ENCODE measurements at regions not wholly inside any gene's neighbourhood (a gene's known extent, or its start where the extent isn't known, plus 50 kb on each side); places are given as distances from the start of the nearest gene placed in this dataset.
"Not testable (repeated sequence)": the region's sequence is repeated elsewhere in the genome, so short reads cannot be mapped to it uniquely, and the experiment has no call there.

DNA sequence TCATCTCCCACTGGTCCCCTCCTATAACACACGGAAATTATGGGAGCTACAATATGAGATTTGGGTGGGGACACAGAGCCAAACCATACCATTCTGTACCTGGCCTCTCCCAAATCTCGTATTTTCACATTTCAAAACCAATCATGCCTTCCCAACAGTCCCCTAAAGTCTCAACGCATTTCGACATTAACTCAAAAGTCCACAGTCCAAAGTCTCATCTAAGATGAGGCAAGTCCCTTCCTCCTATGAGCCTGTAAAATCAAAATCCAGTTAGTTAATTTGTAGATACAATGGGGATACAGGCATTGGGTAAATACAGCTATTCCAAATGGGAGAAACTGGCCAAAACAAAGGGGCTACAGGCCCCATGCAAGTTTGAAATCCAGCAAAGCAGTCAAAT lies 441.9 kb downstream of the SH2D1A start:
- not testable (repeated sequence) for H3K9ac ChIP-seq (ENCODE audit: low read length); DNase-seq (ENCODE audit: low read depth); H3K27me3 ChIP-seq (replicated peaks; ENCODE audit: control insufficient read depth, insufficient read depth, low read length); H3K4me1 ChIP-seq (ENCODE audit: control insufficient read depth, insufficient read depth, low read length); H3K36me3 ChIP-seq (ENCODE audit: control insufficient read depth, insufficient read depth, low read length, severe bottlenecking); H3K9me3 ChIP-seq (ENCODE audit: control insufficient read depth, low read length); H3K4me3 ChIP-seq (ENCODE audit: low read length)

DNA sequence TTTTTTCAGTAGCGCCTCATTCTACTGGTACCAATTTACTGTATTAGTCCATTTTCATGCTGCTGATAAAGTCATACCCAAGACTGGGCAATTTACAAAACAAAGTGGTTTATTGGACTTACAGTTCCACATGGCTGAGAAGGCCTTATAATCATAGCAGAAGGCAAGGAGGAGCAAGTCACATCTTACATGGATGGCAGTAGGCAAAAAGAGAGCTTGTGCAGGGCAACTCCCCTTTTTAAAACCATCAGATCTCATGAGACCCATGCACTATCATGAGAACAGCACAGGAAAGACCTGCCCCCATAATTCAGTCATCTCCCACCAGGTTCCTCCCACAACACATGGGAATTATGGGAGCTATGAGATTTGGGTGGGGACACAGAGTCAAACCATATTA lies 443.5 kb downstream of the SH2D1A start:
- not testable (repeated sequence) for H3K9ac ChIP-seq (ENCODE audit: low read length); H3K27me3 ChIP-seq (replicated peaks; ENCODE audit: control insufficient read depth, insufficient read depth, low read length); H3K36me3 ChIP-seq (ENCODE audit: control insufficient read depth, insufficient read depth, low read length, severe bottlenecking); H3K4me3 ChIP-seq (ENCODE audit: low read length); H3K9me3 ChIP-seq (ENCODE audit: control insufficient read depth, low read length); H3K4me1 ChIP-seq (ENCODE audit: control insufficient read depth, insufficient read depth, low read length); DNase-seq (ENCODE audit: low read depth)

DNA sequence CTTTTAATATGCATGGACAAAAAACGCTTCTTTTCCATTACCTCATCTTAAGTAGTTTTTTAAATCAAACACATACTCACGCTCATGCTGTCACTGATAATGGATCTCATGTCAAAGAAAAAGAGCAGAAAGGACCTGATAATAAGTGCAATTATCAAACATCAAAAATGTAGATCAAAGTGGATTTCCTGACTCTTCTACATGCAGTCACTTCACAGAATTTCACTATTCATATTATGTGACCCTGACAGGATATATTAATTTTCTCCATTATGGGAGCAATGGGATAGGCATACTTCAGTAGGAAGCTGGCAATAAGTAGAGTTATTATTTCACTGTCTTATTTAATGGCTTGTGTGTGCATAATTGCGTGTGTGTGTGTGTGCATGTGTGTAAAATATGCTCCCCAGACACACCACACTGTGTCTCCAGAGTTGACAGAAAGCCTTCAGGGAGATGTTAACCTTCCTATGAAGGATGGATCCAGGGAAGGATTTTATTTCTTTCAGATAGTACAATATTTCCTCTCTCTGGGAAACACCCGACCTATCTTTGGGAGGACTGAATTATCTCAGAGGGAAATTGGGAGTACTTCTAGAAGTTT lies 445.2 kb downstream of the SH2D1A start:
- H3K27me3 ChIP-seq (replicated peaks; ENCODE audit: control insufficient read depth, insufficient read depth, low read length): no peaks in the 10 kb centered on the region
- no peaks in the 10 kb centered on the region for H3K4me1 ChIP-seq (ENCODE audit: control insufficient read depth, insufficient read depth, low read length)
- no peak overlapping the region for H3K4me3 ChIP-seq (ENCODE audit: low read length)
- no peak for DNase-seq (ENCODE audit: low read depth)
- no peaks in the 10 kb centered on the region for H3K36me3 ChIP-seq (ENCODE audit: control insufficient read depth, insufficient read depth, low read length, severe bottlenecking)
- H3K9ac ChIP-seq (ENCODE audit: low read length): no peak overlapping the region
- H3K9me3 ChIP-seq (ENCODE audit: control insufficient read depth, low read length): peaks cover 4% of the 10 kb centered on the region

DNA sequence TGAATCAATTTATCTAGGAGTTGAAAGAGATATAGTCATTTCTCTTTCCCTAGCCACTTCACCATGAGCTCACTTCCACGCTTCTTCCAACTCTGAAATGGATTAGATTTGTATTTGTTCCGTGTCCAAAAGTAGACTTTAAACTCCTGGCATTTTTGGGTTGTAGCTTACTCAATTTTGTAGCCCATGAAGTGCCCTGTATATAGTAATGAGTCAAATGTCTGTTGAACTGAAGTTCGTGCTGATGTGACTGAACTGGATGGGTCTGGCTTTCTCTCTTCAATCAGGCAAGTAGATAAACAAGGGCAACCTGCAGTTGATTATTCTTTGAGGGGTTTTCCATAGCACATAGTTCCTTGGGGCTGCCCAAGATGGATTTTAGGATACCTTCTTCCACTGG lies 450.6 kb downstream of the SH2D1A start:
- H3K4me1 ChIP-seq (ENCODE audit: control insufficient read depth, insufficient read depth, low read length): no peaks in the 10 kb centered on the region
- no peak overlapping the region for H3K9ac ChIP-seq (ENCODE audit: low read length)
- H3K36me3 ChIP-seq (ENCODE audit: control insufficient read depth, insufficient read depth, low read length, severe bottlenecking): no peaks in the 10 kb centered on the region
- no peak for DNase-seq (ENCODE audit: low read depth)
- H3K4me3 ChIP-seq (ENCODE audit: low read length): no peak overlapping the region
- H3K27me3 ChIP-seq (replicated peaks; ENCODE audit: control insufficient read depth, insufficient read depth, low read length): no peaks in the 10 kb centered on the region
- peaks cover 9% of the 10 kb centered on the region for H3K9me3 ChIP-seq (ENCODE audit: control insufficient read depth, low read length)

DNA sequence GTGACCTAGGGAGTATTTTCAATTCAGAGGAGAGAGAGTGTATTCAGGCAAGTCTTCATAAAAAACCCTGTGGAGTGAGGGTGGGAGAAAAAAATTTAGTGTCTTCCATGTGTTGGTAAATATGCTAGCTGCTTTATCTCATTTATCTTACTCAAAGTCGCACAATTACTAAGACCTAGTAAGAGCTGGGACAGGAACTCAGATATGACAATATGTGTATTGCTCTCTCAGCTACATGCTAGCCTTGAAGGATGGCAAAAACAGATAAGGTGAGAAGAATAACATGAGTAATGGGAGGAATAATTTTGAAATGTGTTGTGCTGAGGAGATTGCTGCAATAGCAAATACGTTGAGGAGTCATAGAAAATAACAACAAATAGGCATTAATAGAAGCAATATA lies 458.6 kb downstream of the SH2D1A start:
- H3K9ac ChIP-seq (ENCODE audit: low read length): no peak overlapping the region
- H3K36me3 ChIP-seq (ENCODE audit: control insufficient read depth, insufficient read depth, low read length, severe bottlenecking): no peaks in the 10 kb centered on the region
- H3K4me1 ChIP-seq (ENCODE audit: control insufficient read depth, insufficient read depth, low read length): no peaks in the 10 kb centered on the region
- H3K4me3 ChIP-seq (ENCODE audit: low read length): no peak overlapping the region
- H3K27me3 ChIP-seq (replicated peaks; ENCODE audit: control insufficient read depth, insufficient read depth, low read length): no peaks in the 10 kb centered on the region
- DNase-seq (ENCODE audit: low read depth): no peak
- H3K9me3 ChIP-seq (ENCODE audit: control insufficient read depth, low read length): peaks cover 14% of the 10 kb centered on the region

DNA sequence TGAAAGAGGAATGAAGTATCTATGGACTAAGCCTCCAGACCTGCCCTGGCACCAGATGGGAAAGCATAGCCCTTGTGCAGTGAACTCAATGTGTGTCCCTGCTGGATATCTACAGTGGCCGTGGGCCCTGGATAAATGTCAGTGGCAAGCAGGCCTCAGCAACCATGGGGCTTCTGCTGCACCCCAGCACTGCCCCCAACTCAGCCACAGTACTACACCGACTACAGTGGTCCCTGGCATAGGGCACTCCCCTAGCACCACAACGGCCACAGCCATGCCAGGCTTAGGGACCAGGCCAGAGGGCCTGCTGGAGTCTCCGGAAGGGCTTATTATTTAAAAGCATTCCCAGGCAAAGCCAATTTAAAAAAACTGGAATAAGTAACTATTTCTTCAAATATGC lies 459.1 kb downstream of the SH2D1A start:
- Histone ChIP-seq H3K27me3 (replicated peaks; ENCODE audit: control insufficient read depth, insufficient read depth, low read length) (no peaks in the 10 kb centered on the region), H3K9ac (ENCODE audit: low read length) (no peak overlapping the region), H3K4me1 (ENCODE audit: control insufficient read depth, insufficient read depth, low read length) (no peaks in the 10 kb centered on the region), H3K9me3 (ENCODE audit: control insufficient read depth, low read length) (peaks cover 13% of the 10 kb centered on the region), H3K36me3 (ENCODE audit: control insufficient read depth, insufficient read depth, low read length, severe bottlenecking) (no peaks in the 10 kb centered on the region), H3K4me3 (ENCODE audit: low read length) (no peak overlapping the region)
- DNase-seq (ENCODE audit: low read depth): no peak

DNA sequence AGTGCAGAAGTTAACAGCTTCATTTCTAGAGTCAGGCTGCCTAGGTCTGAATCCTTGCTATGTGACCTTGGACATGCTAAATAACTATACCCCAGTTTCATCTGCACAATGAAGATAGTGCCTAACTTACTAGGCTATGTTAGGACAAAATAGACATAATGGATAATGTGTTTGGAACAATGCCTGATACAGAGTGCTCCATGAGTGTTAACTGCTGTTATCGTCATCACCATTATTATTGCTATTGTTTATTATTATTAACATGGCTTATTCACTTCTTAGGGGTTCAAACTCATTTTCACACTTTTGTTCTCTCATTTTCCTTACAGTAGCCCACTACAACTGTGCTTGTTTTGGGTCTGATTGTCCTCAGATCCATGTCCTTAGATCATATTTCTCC lies 467.7 kb downstream of the SH2D1A start:
- H3K9me3 ChIP-seq (ENCODE audit: control insufficient read depth, low read length): peaks cover 2% of the 10 kb centered on the region
- no peak for DNase-seq (ENCODE audit: low read depth)
- H3K36me3 ChIP-seq (ENCODE audit: control insufficient read depth, insufficient read depth, low read length, severe bottlenecking): no peaks in the 10 kb centered on the region
- no peaks in the 10 kb centered on the region for H3K4me1 ChIP-seq (ENCODE audit: control insufficient read depth, insufficient read depth, low read length)
- H3K27me3 ChIP-seq (replicated peaks; ENCODE audit: control insufficient read depth, insufficient read depth, low read length): no peaks in the 10 kb centered on the region
- H3K9ac ChIP-seq (ENCODE audit: low read length): no peak overlapping the region
- H3K4me3 ChIP-seq (ENCODE audit: low read length): no peak overlapping the region

DNA sequence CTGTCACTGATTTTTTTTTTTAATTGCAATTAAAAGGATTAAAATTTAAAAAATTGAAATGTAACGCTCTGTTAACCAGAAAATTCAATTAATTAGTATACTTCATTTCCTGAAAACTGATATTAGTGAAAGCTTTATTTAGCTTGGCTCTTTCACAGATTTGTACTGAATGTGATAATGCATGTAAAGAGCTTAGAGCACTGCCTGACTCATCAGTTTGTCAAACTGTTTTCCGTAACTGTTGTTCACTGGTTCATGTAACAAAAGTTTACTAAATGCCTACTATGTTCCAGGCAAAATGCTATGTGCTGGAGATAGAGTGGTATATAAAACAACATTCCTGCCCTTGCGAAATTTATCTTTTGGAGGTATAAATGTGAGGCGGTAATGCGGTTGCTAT lies 471.7 kb downstream of the SH2D1A start:
- Histone ChIP-seq H3K27me3 (replicated peaks; ENCODE audit: control insufficient read depth, insufficient read depth, low read length) (no peaks in the 10 kb centered on the region), H3K4me3 (ENCODE audit: low read length) (no peak overlapping the region), H3K36me3 (ENCODE audit: control insufficient read depth, insufficient read depth, low read length, severe bottlenecking) (no peaks in the 10 kb centered on the region), H3K4me1 (ENCODE audit: control insufficient read depth, insufficient read depth, low read length) (no peaks in the 10 kb centered on the region), H3K9ac (ENCODE audit: low read length) (no peak overlapping the region), H3K9me3 (ENCODE audit: control insufficient read depth, low read length) (no peaks in the 10 kb centered on the region)
- DNase-seq (ENCODE audit: low read depth): no peak

DNA sequence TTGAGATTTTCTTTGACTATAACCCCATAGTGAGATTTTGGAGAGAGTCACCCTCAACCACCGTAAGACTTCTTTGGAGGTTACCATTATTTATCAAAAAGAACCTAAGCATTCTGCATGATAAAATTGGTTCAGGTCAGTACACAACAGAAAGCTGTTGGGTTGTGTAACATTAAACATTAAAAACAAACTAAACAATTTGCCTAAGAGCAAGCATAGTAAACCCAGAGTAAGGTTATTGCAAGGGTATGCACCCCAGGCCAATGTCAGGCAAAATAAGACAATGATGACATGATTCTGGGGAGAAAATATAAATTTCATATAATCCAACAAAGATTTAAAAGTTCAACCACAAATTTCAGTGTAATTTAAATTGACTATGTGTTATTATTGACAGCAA lies 472.4 kb downstream of the SH2D1A start:
- H3K4me1 ChIP-seq (ENCODE audit: control insufficient read depth, insufficient read depth, low read length): no peaks in the 10 kb centered on the region
- no peak for DNase-seq (ENCODE audit: low read depth)
- H3K27me3 ChIP-seq (replicated peaks; ENCODE audit: control insufficient read depth, insufficient read depth, low read length): no peaks in the 10 kb centered on the region
- H3K9ac ChIP-seq (ENCODE audit: low read length): no peak overlapping the region
- H3K4me3 ChIP-seq (ENCODE audit: low read length): no peak overlapping the region
- H3K9me3 ChIP-seq (ENCODE audit: control insufficient read depth, low read length): no peaks in the 10 kb centered on the region
- no peaks in the 10 kb centered on the region for H3K36me3 ChIP-seq (ENCODE audit: control insufficient read depth, insufficient read depth, low read length, severe bottlenecking)

DNA sequence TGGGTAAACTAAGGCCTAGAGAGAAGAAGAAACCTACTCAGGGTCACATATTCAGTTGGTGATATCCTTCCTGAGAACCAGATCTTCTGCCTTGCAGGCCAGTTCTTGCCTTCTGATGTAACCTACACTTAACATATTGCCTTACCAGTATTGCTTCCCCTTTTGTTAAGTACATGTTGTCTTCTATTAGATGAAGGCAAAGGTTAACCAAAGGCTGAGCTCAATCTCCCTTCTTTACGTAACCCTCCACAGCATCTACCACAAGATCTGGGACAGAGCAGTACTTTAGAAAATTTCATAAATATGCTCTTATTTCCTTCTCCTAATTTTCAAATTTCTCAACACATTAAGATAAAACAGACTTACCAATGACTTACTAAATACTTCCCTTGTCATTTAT lies 474.4 kb downstream of the SH2D1A start:
- no peak for DNase-seq (ENCODE audit: low read depth)
- H3K4me3 ChIP-seq (ENCODE audit: low read length): no peak overlapping the region
- H3K36me3 ChIP-seq (ENCODE audit: control insufficient read depth, insufficient read depth, low read length, severe bottlenecking): no peaks in the 10 kb centered on the region

DNA sequence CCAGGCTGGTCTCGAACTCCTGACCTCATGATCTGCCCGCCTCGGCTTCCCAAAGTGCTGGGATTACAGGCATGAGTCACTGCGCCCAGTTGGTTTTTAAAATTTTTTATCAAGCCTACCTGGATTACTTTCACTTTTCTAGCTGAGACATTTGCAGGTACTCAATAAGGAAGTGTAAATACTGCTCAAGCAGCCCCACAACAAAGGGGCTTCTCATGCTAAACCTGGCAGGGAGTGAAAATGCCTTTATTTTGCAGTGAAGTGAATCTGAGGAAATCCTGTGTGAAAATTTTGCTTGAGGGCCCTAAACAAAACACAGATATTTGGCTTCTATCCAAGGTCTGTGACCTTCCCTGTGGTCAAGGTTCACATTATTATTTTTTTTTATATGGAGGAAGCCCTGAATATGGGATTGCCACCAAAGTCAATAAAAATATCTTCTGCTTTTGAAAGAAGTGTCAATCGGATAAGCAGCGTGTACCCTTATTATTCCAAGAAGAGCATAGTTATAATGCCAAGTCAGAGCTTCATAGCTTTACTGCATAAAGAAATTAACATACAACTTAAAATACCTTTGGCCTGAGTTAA lies 481.0 kb downstream of the SH2D1A start:
- no peak overlapping the region for H3K4me3 ChIP-seq (ENCODE audit: low read length)
- H3K4me1 ChIP-seq (ENCODE audit: control insufficient read depth, insufficient read depth, low read length): no peaks in the 10 kb centered on the region
- no peaks in the 10 kb centered on the region for H3K36me3 ChIP-seq (ENCODE audit: control insufficient read depth, insufficient read depth, low read length, severe bottlenecking)
- no peaks in the 10 kb centered on the region for H3K9me3 ChIP-seq (ENCODE audit: control insufficient read depth, low read length)
- no peak for DNase-seq (ENCODE audit: low read depth)
- H3K9ac ChIP-seq (ENCODE audit: low read length): no peak overlapping the region
- no peaks in the 10 kb centered on the region for H3K27me3 ChIP-seq (replicated peaks; ENCODE audit: control insufficient read depth, insufficient read depth, low read length)

More for the DNA sequence above, 474.4 kb downstream of the SH2D1A start:
- H3K4me1 ChIP-seq (ENCODE audit: control insufficient read depth, insufficient read depth, low read length): no peaks in the 10 kb centered on the region
- no peak overlapping the region for H3K9ac ChIP-seq (ENCODE audit: low read length)
- no peaks in the 10 kb centered on the region for H3K9me3 ChIP-seq (ENCODE audit: control insufficient read depth, low read length)
- H3K27me3 ChIP-seq (replicated peaks; ENCODE audit: control insufficient read depth, insufficient read depth, low read length): no peaks in the 10 kb centered on the region

DNA sequence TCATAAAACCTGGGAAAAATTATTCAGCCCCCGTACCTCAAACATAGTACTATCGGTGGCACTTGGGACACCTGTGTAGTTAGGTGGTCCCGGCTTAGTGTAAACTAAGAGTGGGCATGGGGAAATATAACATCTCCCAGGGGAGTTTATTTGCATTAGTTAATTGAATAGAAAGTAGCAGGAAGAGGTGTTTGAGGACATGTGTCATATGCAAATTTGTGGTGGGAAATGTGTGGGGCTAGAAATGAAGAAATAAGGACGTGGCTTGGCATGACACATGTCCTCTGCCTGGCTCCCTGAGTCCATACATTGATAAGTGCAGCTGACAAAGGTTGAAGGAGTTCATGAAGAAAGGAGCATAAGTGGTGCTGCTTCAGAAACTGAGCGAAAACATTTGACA lies 483.6 kb downstream of the SH2D1A start:
- Histone ChIP-seq H3K4me1 (ENCODE audit: control insufficient read depth, insufficient read depth, low read length) (no peaks in the 10 kb centered on the region), H3K4me3 (ENCODE audit: low read length) (no peak overlapping the region), H3K9ac (ENCODE audit: low read length) (no peak overlapping the region), H3K9me3 (ENCODE audit: control insufficient read depth, low read length) (no peaks in the 10 kb centered on the region), H3K27me3 (replicated peaks; ENCODE audit: control insufficient read depth, insufficient read depth, low read length) (no peaks in the 10 kb centered on the region), H3K36me3 (ENCODE audit: control insufficient read depth, insufficient read depth, low read length, severe bottlenecking) (no peaks in the 10 kb centered on the region)
- no peak for DNase-seq (ENCODE audit: low read depth)

All from adipocyte (in vitro differentiated cells).